GM19463 (cell line): ENCODE measurements at regions not wholly inside any gene's neighbourhood (a gene's known extent, or its start where the extent isn't known, plus 50 kb on each side); places are given as distances from the start of the nearest gene placed in this dataset.

Experiments
- ATAC-seq: cut with Tn5 transposase; IDR thresholded peaks from one replicate; pipeline ENCODE4 v1.9.1; 2021; ENCODE audit warnings: mild to moderate bottlenecking, moderate library complexity; ENCODE audit not compliant: unreplicated experiment

DNA sequence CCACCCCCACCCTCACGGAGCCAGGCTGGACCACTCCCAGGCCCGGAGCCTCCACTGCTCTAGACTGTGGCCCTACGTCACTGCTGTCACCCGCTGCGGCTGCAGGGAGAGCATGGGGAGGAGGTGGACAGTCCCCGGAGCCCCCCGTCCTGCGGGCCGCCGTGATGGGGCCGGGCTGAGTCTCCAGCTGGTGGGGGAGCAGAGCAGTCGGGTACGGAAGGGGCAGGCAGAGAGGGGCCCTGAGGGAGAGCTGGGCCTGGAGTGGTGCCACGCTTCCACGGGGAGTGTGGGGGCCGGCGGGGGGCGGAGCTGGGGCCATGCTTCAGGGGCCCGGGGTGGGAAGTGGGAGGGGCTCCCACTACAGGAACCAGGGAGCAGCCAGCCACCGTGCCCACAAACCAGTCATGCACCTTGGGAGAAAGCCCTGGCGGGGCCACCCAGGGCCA lies 98.9 kb upstream of the KCNK1 start:
- no peak for ATAC-seq

DNA sequence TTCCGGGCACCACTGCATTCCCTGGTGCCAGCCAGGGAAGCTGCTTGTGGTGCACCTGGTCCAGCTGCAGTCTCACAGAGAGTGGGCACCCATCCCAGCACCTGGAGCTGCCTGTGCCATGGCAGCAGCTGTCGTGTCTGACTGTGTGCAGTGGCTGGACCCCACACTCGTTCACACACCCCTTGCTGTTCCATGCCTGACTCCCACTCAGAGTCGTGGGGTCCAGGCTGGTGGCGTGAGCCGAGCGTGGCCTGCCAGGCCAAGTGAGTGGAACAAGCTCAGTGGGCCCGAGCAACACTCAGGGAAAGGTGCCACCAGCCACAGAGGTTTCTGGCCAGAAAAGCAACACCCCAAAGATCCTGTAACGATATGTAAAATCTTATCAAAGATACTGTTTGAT lies 97.2 kb upstream of the KCNK1 start:
- ATAC-seq = no peak

DNA sequence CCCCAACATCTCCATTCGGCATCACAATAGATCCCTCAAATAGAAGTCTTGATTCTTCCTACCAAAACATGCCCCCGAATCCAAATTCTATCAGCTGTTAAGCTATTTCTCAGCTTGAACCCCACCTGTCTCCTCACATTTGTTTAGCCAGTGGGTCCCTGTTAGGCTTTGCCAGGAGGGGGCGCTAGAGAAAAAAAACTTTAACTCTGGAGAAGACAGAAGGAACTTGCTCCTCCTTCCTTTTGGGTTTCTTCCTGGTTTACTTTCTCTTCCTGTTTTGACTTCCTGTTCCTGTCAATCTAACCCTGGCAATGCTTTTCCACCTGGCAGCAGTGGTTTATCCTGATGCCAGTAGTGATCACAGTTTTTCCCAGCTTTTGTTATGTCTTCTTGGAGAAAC lies 95.6 kb upstream of the KCNK1 start:
- ATAC-seq = no peak

DNA sequence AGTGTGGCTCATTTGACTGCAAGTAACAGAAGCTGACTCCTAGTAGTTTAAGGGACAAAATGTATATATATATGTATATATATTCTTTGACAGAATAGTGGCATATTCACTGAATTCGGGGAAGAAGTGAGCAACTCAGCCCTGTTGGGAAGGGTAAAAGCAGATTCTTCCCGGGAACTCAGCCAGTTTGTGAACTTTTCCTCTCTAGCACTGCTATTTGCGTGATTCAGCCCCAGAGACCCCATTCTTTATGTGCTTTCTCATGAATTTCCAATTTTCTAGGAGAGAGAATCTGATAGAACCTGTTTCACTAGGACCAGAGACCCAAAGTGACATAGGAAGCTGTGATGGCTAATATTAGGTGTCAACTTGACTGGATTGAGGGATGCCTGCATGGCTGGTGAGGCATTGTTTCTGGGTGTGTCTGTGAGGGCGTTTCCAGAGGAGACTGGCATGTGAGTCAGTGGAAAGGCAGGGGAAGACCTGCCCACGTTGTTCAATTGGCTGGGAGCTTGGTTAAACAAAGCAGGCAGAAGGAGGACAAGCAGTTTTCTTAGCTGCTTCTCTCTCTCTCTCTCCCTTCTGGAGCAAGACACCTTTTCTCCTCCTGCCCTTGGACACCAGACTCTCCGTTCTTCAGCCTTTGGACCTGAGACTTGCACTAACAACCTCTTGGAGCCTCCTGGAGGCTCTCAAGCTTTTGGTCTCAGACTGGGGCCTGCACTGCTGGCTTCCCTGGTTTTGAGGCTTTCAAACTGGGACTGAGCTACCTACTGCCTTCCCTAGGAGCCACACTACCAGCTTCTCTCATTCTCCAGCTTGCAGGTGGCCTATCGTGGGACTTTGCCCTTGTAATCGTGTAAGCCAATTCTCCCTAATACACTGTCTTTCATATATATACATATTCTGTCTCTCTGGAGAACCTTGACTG lies 93.4 kb upstream of the KCNK1 start:
- ATAC-seq = no peak

DNA sequence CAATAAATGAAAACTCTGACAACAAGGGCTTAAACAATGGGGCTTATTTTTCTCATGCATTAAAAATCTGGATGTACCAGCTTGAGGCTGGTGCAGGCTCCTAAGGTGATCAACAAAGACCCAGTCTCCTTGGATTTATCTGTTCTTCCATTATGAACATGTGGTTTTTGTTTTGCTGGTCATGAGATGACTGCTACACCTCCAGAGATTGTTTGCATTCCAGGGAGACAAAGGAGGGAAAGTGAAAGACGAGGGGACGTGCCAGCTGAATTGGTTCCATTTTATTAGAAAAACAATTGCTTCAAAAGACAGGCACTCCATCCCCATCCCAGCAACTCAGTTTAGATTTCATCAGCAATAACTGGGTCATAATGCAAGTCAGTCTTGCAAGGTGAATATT lies 90.9 kb upstream of the KCNK1 start:
- ATAC-seq = no peak

DNA sequence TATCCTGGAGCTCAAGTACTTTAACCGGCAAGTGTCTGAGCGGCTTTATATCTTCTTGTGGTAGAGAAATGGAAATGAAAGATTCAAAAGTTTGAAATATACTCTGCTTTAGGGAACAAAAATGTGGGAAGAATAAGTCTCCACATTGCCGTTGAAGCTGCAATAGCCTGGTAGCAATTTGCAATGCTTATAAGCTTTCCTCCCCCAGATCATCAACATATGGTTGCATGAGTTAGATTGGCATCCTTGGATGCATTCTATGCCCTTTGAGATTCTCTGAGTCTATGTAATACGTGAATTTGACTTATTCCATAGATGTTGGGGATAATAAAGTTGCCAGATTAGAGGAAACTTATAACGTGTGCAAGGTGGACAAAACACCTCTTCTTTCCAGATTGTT lies 86.1 kb upstream of the KCNK1 start:
- no peak for ATAC-seq

DNA sequence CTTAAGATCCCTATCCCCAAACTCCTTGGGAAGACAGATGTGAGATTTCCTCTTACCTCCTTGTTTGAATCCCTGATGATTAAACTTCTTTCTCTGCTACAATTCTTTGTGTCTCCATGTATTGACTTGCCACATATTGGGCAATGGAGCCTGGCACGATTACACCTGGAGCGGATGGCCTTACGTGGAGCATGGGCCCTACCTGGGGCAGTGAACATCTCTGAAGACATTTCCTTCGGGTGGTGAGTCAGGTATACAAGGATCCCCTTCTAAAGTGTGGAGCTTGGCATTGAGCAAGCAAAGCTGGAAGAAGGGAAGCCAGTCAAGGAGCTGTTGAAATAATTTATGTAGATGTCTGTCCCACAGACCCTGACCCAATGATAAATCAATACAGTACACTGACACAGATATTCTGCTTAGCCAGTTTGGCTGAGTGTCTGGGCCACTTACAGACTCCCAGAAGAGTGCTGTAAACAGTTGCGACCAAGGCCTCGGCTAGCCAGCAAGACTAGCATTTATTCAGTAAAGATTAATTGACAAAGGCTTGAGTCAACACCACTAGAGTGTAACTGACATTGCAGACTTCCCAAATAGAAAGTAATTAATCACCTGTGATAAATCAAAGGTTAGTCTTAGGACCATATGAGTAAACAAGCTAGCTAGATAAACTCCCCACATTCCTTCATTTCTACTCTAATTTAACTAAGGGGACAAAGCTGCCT lies 83.1 kb upstream of the KCNK1 start:
- ATAC-seq = no peak

DNA sequence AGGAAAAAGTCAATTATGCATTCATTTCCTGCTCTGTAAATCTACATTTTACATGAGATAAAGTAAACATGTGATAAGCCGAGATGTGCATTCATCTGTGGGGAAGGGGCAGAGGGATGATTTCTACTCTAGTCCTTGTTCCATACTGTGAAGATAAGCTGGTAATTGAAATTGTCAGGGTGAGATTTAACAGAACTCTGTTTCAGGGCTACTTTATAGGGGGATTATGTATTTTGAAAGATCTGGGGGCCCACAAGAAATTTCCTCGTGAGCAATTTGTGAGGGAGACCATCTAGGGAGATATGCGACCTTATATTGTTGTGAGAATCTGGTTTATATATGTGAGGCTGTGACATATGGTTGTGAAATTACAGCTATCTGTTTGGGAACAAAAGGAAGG lies 73.1 kb upstream of the KCNK1 start:
- no peak for ATAC-seq

DNA sequence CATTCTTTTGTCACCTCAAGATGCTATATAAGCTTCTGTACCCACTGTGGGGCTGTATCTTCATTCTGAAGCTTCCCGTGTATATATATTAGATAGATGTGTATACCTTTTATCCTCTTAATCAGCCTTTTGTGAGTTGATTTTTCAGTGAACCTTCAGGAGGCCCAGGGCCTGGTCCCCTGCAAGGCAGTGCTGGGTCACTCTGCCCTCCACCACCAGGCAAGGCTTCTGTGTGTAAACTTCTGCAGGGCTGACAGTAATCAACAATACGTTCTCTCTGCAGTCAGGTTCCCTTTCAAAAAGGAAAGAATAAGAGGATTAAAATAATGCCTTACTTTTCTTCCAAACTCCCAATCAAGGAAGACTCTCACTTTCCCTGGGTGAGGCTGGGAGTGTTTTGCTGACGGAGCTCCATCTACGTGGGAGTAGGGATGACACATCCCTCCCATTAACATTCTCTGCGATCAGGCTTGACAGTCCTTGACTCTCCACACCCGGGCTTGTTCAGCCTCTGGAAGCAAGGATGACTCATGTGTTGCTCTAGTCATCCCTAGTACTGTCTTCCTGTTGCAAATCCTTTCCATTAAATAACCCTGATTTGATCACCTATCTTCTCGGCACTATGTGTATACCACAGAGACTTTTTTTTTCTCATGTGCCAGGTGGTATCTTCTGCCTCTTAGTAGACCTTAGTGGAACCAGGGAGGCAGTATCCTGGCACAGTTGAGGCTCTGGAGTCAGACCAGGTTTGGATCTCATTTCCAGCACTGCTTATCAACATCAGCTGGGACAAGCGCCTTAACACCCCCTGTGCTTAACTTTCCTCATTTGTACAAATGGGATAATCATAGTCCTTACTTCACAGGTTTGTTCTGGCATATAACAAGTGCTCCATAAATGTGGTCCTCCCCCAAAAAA lies 70.3 kb upstream of the KCNK1 start:
- no peak for ATAC-seq

DNA sequence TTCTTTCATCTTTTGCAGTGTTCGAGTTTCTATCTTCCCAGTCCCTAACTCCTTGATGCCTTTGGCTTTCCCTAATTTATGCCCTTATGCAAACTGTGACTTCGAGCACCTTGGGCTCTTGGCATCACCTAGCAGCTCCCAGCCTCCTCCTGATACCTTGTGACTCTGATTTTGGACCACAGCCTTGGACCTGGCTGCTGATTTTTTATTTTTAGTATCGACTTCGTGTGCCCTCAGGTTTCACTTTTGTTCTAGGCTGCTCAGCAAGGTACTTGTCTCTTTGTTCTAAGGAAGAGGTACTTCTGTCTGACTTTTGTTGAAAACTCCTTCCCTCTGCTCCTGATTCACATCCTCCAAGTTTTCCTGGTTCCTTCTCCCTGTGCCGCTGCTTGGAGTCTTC lies 69.6 kb upstream of the KCNK1 start:
- ATAC-seq = no peak

DNA sequence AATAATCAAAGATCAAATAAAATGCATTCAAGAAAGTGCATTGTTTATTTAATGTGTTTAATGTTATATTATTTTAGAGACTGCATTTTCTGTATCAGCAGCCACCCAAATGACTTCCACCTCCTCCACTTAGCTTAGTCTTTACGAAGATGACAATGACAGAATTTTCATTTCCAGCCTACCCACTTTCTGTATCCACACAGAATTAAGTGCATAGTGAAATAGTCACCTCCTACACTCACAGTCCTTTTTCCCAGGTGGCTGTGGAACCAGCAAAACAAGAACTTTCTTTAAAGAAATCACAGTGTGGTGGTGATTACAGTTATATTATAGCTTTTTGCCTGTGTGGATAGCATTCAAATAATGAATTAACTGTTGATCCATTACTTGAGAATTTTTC lies 66.2 kb upstream of the KCNK1 start:
- ATAC-seq = no peak

DNA sequence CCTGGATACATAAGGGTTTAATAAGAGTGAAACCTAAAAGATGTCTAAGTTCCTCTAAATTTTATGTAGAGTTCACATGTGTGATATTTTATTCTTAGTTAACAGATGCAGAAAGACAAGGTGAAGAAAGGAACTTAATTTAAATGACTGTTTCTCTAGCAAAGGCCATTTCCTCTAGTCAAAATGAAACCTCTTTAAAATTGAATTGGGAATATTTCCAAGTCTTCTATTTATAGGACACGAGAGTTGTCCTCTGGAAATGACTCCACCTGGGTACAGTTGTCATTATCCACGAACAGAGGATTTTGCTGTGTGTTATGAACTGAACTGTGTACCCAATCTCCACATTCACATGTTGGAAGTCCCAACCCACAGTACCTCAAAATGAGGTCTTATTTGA lies 64.5 kb upstream of the KCNK1 start:
- no peak for ATAC-seq

DNA sequence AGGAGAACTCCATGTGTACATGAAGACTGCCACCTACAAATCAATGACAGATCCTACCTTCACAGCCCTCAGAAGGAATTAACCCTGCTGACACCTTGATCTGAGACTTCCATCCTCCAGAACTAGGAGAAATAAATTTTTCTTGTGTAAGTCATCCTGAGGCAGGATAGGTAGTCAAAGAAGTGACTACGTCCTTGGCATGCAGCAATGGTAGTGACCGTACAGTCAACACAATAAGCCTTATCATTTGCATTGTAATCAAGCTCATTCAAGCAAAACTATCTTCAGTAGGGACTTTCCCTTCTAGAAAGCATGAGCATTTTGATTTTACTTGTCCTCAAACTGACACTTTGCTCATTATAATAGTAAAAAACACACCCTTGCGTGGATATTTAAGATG lies 64.0 kb upstream of the KCNK1 start:
- no peak for ATAC-seq

DNA sequence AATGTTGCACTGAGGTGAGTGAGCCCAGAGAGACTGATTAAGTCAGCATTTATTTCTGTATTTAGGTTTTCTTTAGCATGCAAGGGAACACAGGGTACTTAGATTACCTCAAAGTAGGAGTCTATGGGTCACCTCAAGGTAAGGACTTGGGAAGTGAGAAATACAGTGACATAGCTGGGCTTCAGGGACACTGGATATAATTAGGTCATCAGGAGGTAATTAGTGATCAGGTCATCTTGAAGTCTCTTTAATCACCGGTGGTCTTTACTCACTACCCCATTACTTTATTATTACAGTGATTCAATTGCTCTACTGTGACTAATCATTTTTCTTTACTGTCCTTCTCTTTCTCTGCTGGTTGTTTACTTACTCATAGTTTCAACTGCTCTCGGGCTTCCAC lies 59.9 kb upstream of the KCNK1 start:
- no peak for ATAC-seq

DNA sequence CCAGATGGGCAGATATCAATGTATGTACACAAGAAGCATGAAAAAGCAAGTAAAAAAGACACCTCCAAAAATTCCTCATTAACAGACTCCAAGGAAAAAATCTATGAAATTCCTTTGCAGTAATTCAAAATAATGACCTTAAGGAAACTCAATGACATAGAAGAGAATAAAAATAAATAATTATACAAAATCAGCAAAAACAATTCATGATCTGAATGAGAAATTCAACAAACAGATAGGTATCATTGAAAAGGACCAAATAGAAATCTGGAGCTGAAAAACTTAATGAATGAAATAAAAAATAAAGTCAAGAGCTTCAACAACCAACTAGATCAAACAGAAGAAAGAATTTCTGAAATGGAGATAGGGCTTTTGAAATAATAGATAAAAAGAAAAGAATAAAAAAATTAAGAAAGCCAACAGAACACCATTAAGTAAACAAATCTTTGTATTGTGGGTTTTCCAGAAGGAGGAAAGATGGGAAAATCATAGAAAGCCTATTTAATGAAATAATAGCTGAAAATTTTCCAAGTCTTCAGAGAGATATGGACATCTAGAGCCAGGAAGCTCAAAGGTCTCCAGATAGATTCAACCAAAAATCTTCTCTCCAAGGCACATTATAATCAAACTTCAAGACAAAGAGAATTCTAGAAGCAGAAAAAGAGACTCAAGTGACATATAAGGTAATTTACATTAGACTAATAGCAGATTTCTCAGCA lies 52.0 kb upstream of the KCNK1 start:
- no peak for ATAC-seq
